Adrenal gland (tissue), 9 donors: ENCODE measurements at regions not wholly inside any gene's neighbourhood (a gene's known extent, or its start where the extent isn't known, plus 50 kb on each side); places are given as distances from the start of the nearest gene placed in this dataset.

Experiments
- DNase-seq, 7 donors: peaks; one replicate each; pipeline ENCODE4 v3.0.0-alpha.2; 2019 to 2020
- H3K27ac ChIP-seq, 5 donors: fragments of 200-600 bp; sonication (generic) in 4 of 5; 1 replicate in 3 of 5; 2 replicates in 2 of 5; pipeline versions ENCODE4 v1.5.1 to v1.8.0; 2016 to 2020; ENCODE audit warnings: mild to moderate bottlenecking in 1 of 5
- H3K27me3 ChIP-seq: fragments of 200-600 bp; 2 replicates; pipeline ENCODE4 v1.8.0; 2021
- H3K36me3 ChIP-seq, 2 donors: fragments of 200-600 bp; replicated peaks in 1 of 2; 1 replicate in 1 of 2; 2 replicates in 1 of 2; pipeline versions ENCODE4 v1.5.1 to v1.8.0; 2018 to 2022
- H3K4me1 ChIP-seq, 2 donors: fragments of 200-600 bp; replicated peaks in 1 of 2; 1 replicate in 1 of 2; 2 replicates in 1 of 2; pipeline versions ENCODE4 v1.5.1 to v1.8.0; 2018 to 2021
- H3K4me3 ChIP-seq, 4 donors: fragments of 200-600 bp; sonication (generic) in 3 of 4; one replicate each; pipeline ENCODE4 v1.5.1; 2016 to 2018
- H3K9me3 ChIP-seq, 3 donors: fragments of 200-600 bp; sonication (generic) in 1 of 3; replicated peaks in 1 of 3; 1 replicate in 2 of 3; 2 replicates in 1 of 3; pipeline versions ENCODE4 v1.5.1 to v1.8.0; 2016 to 2021
- CTCF ChIP-seq, 6 experiments: fragments of 450-650 bp in 4 of 6; fragments of 200-600 bp in 2 of 6; sonication (generic) in 1 of 6; IDR thresholded peaks; 1 replicate in 5 of 6; 2 replicates in 1 of 6; pipeline versions ENCODE4 v1.5.1 to v1.8.0; 2016 to 2021; ENCODE audit warnings: antibody characterized with exemption in 6 of 6, mild to moderate bottlenecking in 2 of 6, moderate library complexity in 1 of 6
- POLR2A ChIP-seq, 2 donors: fragments of 450-650 bp; IDR thresholded peaks; one replicate each; pipeline ENCODE4 v1.6.1; 2017; ENCODE audit warnings: antibody characterized with exemption in 2 of 2, mild to moderate bottlenecking in 2 of 2, moderate library complexity in 1 of 2
- WGBS, 4 donors: extraction: QIAGEN DNeasy Blood & Tissue Kit in 2 of 4; methylation state at CpG; one replicate each; pipeline versions ENCODE4 v1.1.5 to v1.1.7; 2013 to 2017; 5-methylcytosine and 5-hydroxymethylcytosine counted together
- intact Hi-C, 2 donors: fragments of 100-400 bp; cut with DNase I; formaldehyde crosslinking; loops; one replicate each; pipeline versions ENCODE4 v1.14.1 to v1.15.0; 2022 to 2023
- donor health status: healthy with polysubstance abuse.
- donor health status: Bipolar disorder and iron deficiency.
- donor health status: DM: yes; HTN: yes; CAD: no.
- donor health status: DM: no; HTN: no; CAD: no.
- donor health status: DM: no; HTN: no; CAD: no.

GRCh38 chr7:106794276-106795083 lies 70.6 kb upstream of the PIK3CG start:
- no peaks in the 10 kb centered on the region for H3K27me3 ChIP-seq
- 71 to 77% (median 74%) methylated on average over 3 to 6 of the region's 6 CpGs for WGBS, 4 donors
- DNase-seq, result no peak
- TF ChIP-seq CTCF (IDR thresholded peaks at IDR 0.05) (no peak), POLR2A (IDR thresholded peaks at IDR 0.05) (no peak)
- H3K9me3 ChIP-seq, result no peaks in the 10 kb centered on the region
- no peaks in the 10 kb centered on the region for H3K36me3 ChIP-seq
- intact Hi-C loops, result loop anchor here (5.0 to 10.0 kb wide), 2 partner anchors 350 to 353 kb away; no protein-coding TSS in a partner anchor
- H3K27ac ChIP-seq, result no peak overlapping the region
- H3K4me3 ChIP-seq, result no peak overlapping the region
- no peaks in the 10 kb centered on the region for H3K4me1 ChIP-seq

GRCh38 chr7:106795084-106795876 lies 69.8 kb upstream of the PIK3CG start:
- Histone ChIP-seq H3K27me3 (no peaks in the 10 kb centered on the region), H3K36me3 (no peaks in the 10 kb centered on the region), H3K4me1 (no peaks in the 10 kb centered on the region), H3K27ac (no peak overlapping the region), H3K9me3 (no peaks in the 10 kb centered on the region), H3K4me3 (no peak overlapping the region)
- intact Hi-C loops, result loop anchor here in 1 of 2 donors (10.0 kb wide), 1 partner anchor 350 kb away; no protein-coding TSS in a partner anchor
- DNase-seq, result no peak
- no peak for TF ChIP-seq CTCF (IDR thresholded peaks at IDR 0.05)
- 77 to 93% (median 90%) methylated on average over 6 of the region's 6 CpGs for WGBS, 4 donors

- Histone ChIP-seq H3K9me3 (no peaks in the 10 kb centered on the region), H3K4me3 (no peak overlapping the region), H3K4me1 (no peaks in the 10 kb centered on the region), H3K27ac (no peak overlapping the region), H3K36me3 (no peaks in the 10 kb centered on the region), H3K27me3 (no peaks in the 10 kb centered on the region)
- intact Hi-C loops, result loop anchor here in 1 of 2 donors (10.0 kb wide), 1 partner anchor 349 kb away; no protein-coding TSS in a partner anchor
- WGBS, 4 donors, result 0 to 54% (median 39%) methylated on average over 1 of the region's 1 CpG
- TF ChIP-seq CTCF (IDR thresholded peaks at IDR 0.05) (no peak), POLR2A (IDR thresholded peaks at IDR 0.05) (no peak)
- DNase-seq, result no peak
Observed at GRCh38 chr7:106795877-106796231, 69.2 kb upstream of the PIK3CG start.

GRCh38 chr7:106797937-106798336 lies 67.1 kb upstream of the PIK3CG start:
- no peak for DNase-seq
- intact Hi-C loops, result loop anchor here in 1 of 2 donors (10.0 kb wide), 1 partner anchor 347 kb away; no protein-coding TSS in a partner anchor
- Histone ChIP-seq H3K4me3 (no peak overlapping the region), H3K4me1 (no peaks in the 10 kb centered on the region), H3K27me3 (no peaks in the 10 kb centered on the region), H3K36me3 (no peaks in the 10 kb centered on the region), H3K27ac (no peak overlapping the region), H3K9me3 (no peaks in the 10 kb centered on the region)
- 90 to 97% (median 95%) methylated on average over 1 of the region's 1 CpG for WGBS, 4 donors
- no peak for TF ChIP-seq POLR2A (IDR thresholded peaks at IDR 0.05)
- TF ChIP-seq CTCF (IDR thresholded peaks at IDR 0.05), result no peak
